HG03575 (cell line): ENCODE measurements at regions not wholly inside any gene's neighbourhood (a gene's known extent, or its start where the extent isn't known, plus 50 kb on each side); places are given as distances from the start of the nearest gene placed in this dataset.

ENCODE experiments used
- ATAC-seq: cut with Tn5 transposase; IDR thresholded peaks from one replicate; pipeline ENCODE4 v1.9.1; 2021; ENCODE audit not compliant: unreplicated experiment, insufficient number of reproducible peaks, low FRiP score; ENCODE audit errors: extremely low read depth

DNA sequence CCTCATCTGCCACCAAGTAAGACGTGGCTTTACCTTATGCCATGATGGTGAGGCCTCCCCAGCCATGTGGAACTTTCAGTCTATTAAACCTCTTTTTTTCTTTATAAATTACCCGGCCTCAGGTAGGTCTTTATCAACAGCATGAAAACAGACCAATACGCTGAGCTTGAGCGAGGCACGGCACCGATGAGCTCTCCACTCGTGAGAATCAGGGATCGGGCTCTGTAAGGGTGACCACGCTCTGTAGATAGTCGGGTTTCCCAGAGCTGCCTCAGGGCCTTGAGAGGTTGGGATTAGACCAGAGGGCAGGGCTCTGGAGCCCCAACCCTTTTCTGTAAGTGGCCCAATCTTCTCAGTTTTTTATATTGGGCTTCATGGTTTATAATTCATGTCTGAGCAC lies 360.3 kb upstream of the MYT1L start:
- ATAC-seq: no peak

DNA sequence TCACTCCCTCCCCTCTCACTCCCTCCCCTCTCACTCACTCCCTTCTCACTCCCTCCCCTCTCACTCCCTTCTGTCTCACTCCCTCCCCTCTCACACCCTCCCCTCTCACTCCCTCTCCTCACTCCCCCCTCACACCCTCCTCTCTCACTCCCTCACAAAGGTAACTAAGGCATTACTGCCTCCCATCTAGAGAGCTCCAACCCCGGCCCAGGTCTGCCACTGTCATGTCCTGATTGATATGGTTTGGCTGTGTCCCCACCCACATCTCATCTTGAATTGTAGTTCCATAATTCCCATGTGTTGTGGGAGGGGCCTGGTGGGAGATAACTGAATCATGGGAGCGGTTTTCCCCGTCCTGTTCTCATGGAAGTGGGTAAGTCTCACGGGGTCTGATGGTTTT lies 359.9 kb upstream of the MYT1L start:
- no peak for ATAC-seq

DNA sequence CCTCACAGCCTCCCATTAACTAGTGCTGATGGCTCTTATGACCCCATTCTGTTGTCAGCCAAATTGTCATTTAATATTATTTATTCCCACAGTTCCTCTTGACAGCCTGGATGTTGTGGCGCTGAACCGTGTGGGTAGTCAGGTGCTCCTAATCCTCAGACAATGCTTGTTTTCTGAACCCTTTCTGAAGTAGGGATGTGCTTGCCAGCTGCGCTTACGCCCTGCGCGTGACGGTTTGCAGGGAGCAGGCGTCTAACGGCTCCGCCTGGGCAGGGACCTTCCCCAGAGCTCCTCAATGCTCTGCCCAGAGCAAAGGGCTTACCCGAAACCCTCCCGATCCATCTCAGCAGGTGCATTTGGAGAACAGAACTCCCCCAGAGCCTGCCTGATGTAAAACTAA lies 358.2 kb upstream of the MYT1L start:
- ATAC-seq: no peak

DNA sequence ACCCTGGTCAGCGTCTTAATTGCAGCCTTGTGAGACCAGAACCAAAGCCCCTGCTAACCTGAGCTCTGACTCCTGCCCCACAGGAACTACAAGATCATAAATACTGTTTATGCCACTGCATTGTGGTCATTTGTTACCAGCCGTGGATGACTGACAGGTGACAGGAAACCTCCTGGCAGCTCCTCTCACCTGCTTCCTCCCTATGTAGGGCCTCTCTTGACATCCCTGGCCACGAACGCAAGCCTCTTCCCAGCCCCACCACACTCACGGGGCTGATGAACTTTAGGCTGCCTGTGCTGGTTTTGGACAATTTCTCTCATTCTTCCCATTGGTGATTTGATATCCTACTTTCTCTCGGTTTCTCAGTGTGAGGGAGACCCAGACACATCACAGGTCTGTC lies 357.2 kb upstream of the MYT1L start:
- ATAC-seq: no peak

DNA sequence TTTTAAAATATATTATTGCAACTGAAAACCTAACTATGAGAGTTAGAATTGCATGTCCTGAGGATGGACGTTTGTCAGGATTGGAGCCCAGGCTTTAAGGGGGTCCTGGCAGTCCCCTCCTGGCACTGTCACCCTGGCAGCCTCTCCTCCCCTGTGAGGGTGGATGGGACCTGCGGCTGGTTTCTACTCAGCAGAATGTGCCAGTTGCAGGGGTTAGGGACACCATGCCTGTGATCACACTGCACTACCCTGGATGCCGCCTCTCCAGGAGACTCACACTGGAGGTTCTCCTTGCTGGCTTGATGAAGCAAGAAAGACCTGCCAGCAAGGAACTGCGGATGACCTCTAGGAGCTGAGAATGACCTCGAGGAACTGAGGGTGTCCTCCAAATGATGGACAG lies 356.7 kb upstream of the MYT1L start:
- ATAC-seq: no peak

DNA sequence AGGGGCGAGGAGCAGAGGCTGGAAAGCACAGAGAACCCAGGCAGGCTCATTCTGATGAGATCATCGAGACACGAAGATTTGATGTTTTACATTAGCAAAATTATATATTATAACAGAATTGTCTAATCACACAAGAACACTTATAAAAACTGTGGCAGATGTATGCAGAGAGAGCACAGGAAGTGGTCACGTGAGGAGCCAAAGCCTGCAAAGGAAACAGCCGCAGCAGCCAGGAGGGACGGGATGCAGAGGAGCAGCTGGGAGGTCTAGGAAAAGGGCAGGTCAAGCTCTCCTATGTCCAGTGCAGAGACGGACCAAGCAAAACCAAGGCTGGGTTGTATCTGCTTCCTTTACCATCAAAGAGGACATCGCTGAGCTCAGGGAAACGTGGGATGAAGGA lies 355.1 kb upstream of the MYT1L start:
- ATAC-seq: no peak

DNA sequence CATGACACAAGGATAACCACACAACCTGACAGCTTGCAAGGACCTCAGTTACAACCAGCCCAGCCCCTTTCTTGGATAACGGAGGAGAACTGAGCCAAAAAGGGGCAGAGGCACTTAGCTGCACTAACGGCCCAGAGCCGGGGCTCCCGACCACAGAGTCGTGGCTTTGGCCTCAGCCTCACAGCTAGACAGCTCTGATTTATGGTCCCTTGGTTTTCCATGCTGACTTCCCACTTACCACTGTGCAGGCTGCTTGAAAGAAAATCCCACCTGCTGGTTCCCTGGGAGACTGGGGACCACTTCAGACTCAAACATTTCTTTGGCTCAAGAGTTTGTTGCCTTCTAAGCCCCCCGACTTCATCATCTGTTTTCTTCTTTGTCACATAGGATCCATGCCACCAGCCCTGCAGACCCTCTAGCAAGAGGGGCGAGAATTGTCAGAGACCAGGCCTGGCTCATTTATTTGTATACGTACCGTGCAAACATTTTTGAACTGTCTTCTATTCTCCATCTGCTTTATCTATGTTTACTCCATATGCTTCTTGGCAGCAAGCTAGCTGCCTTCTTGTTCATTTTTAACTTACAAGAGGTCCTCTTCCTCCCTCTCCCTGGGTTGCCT lies 352.6 kb upstream of the MYT1L start:
- no peak for ATAC-seq

DNA sequence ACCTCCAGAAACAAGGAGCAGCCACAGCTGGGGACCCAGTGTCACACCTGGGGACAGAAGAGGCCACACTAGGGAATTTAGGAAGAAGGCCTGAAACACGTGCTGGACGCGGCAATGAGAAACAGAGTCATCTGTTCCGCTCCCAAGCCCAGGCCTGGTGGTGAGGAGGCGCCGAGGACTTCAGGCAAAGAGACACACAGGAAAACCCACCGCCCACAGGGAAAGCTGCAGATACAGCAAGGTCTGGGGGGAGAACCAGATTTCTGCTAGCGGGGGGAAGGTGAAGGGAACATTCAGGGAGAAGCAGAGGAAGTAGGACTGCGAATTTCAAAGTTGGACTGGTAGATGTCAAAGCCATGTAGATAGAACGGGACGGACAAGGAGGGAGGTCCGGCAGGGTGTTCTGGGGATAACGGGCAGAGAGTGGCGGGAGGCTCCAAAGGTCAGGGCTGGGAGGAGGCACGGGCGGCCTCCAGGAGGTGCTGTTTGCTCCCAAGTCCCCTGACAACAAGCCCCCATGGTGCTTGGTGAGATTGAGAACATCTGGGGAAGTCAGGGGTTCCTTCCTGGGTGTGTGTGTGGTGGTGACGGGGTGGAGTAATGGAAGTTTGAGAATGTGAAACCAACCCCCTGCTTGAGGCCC lies 351.7 kb upstream of the MYT1L start:
- no peak for ATAC-seq

DNA sequence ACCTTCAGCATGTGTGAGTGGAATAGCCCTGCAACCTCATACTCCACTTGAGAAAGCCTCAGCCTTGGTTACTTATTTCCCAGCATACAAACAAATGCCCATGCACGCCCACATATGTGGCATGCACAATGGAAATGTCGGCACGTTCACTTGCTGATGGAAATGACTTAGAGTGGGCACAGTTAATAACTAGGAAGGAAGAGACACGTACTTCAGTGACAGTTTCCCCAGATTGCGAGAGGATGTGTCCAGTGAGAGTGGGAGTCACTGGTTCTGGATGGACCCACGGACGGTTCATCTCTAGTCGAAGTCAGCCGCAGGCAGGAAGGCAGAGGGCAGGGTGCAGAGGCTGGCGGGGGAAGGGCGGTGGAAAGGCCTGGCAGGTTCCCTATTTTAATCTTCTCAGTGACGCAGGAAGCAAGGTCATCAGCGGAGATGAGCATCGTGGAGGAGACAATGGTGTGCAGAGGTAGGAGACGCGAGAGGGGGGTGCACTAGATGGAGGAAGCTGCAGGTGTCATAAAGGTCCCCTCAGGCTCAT lies 350.7 kb upstream of the MYT1L start:
- no peak for ATAC-seq

DNA sequence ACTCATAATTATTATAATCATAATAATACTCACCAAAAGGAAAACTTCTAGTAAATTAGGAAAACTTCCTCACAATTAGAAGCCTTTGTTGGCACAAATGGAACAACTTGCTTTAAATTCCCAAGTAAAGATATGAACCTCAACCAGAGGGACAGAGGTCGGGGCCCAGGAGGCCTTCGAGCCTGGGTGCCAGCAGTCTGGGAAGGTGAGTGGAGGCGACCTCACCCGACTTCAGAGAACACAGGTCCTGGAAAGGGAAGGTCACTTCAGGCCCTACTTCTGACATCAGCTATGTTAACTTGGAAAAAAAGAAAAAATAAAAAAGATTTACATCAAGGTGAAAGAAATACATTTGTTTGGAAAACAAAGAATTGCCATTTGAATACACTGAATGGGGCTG lies 350.0 kb upstream of the MYT1L start:
- no peak for ATAC-seq

DNA sequence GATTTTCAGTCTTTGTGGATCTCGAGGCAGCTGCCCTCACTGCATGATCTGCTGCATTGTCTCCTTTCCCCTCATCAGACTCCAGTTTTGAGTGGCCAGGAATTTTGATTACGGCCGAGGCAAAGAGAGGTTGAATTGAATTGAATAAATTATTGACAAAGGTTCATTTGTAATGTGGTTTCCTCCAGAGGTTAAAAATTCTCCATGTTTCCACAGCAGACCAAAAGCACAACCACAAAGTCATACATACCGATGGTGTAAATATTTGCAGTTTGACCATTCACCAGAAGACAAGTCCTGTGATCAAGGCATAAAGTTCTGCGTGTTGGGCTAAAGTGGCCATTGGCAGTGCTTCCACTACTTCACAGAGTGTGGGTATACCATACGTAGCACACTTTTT lies 343.8 kb upstream of the MYT1L start:
- no peak for ATAC-seq

DNA sequence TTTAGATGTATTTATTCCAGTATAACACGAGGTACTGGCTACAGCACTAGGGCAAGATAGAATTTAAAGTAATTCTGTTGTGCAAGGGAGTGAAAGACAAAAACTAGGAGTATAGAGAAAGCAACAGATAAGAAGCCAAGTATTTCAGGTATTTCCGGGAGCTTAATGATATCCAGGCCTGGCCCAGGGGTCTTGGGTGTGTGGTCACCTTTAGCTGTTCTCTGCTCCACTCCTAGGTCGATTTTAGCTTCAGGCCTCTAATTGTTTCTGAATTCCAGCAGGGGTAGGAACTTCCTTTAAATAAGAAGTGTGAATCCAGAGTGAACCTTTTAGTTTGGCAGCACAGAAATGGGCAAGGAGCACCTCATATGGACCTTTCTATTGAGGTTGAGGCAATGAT lies 342.3 kb upstream of the MYT1L start:
- ATAC-seq: no peak

DNA sequence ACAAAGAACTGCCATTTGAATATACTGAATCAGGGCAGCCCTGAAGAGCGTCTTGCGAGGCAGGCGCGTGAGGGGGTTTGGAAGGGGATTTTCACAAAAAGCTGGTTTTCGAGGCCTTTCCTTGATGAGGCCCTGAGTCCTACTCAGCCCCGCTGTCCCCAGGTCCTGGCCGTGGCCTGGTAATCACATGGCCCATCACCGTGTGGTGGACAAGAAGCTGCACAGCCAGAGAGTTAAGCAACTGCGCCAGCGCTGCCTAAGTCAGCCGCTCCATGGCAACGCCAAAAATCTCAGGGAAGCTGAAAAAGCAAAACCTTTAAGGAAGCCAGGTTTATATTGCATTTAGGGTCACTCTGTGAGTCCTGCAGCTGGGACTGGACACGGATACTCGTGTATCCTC lies 341.2 kb upstream of the MYT1L start:
- ATAC-seq: no peak

DNA sequence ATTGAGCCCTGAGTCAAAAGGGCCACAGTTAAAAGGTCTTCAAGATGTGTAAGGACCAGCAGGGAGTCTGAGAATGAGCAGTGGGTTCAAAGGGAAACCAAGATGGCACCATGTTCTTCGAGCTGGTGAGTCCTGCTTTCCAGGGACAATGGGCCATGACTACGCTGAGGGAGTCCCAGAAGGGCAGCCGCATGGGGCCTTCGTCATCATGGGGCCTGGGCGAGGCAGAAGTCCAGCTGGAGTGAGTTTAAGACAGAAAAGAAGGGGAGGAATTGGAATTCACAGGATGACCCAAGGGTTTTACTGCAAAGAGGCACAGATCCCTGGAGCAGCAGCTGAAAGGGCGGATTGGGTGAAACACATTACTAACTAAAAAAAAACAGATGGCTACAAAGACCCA lies 340.8 kb upstream of the MYT1L start:
- no peak for ATAC-seq

DNA sequence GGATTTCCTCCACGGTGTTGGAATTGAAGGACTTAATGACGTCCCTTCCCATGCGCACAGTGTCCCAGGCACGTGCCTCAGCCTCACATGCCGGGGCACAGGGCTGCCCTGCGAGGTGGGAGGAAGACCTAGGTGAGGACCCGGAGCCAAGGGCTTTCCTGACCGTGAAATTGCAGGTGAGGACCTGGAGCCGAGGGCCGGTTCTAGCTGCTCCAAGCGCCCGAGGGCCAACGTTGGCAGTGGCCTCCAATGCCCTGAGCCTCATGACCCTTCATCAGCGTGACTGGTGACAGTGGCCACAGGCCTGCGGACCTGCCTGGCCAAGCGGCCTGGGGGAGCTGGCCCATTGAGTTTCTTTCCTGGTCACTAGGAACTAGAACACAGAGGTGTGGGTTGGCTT lies 338.2 kb upstream of the MYT1L start:
- ATAC-seq: no peak

DNA sequence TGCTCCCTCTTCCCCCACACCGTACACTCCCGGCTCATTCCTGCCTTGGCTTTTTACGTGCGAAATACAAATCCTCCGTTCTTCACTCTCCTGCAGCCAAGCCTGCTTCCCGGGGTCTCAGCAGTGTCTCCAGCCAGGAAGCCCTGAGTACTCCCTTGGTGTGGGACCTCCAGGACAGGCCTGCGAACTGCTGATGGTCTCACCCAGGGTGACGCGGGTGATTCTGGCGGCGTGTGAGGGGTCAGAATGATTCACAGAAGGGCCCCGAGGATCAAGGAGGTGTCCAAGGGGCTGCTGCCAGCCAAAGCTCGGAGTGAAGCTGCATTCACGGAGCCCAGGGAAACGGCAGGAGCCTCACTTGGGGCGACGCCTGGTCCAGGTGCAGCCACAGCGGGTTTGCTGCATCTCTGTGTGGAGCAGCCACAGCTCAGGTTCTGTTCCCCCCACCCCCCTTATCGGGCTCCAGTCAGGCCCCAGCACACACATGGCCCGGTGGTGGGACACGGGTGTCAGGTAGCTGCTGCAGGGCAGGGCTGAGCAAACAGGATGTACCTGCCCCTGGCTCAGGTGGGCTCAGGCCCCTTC lies 337.7 kb upstream of the MYT1L start:
- no peak for ATAC-seq

DNA sequence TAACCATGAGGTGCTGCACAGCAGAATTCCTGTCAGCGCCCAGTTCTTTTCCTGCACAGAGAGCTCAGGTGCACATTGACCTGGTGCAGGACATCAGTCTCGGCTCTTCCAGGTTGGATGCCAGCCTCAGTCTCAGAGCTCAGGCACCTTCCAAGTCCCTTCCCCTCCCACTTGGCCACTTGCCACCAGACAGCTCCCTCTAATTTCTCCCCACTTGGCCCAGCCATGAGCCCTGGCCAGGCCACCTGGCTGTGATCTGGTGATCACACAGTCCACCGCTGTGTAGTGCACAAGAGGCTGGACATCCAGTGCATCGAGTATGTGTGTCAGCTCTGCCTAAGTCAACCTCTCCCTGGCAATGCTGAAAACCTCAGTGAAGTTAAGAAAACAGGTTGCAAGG lies 336.6 kb upstream of the MYT1L start:
- ATAC-seq: no peak

DNA sequence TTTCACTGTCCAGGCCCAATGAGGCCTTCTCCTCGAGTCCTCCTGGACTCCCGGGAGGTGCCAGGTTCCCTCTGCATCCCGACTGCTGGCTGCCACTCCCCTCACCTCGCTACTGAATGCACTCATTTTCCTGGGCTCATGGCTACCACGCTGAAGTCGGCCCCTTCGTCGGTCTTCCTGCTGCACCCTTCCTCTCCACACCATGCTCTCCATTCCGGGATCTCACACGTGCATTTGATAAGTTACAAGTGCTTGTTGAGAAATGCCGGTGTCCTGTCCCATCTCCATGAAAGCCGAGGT lies 334.7 kb upstream of the MYT1L start:
- ATAC-seq: no peak

DNA sequence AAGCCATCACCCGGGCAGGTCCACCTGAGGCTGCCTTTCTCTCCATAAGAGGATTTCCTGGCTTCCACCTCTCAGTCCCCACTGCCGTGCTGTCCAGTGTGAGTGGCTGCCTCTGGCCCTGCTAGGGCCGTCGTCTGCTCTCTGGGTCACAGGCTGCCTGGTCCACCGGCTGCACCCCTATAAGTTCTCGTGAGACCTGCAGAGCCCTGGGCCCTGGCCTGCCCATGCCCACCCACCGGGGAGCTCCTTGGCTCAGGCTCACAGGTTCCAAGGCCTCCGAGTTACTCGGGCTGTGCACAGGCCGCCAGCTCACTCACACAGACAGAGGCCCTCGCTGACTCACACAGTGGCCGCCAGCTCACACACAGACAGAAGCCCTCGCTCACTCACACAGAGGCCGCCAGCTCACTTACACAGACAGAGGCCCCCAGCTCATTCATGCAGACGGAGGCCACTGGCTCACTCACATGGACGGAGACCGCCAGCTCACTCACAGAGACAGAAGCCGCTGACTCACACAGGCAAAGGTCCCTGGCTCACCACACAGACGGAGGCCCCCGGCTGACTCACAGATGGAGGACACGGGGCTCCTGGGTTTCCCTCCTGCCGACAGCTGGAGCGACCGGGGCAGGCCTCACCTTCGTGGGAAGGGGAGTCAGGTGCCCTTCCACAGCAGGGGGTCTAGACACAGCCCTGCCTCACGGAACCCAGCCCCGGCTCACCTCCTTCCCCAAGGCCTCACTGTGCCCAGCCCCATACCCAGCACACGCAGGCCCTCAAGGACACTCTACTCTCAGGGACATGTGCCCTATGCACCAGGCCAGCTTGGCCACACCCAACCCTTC lies 334.1 kb upstream of the MYT1L start:
- ATAC-seq: no peak
